Endothelial cell of umbilical vein (primary cell): ENCODE measurements at regions not wholly inside any gene's neighbourhood (a gene's known extent, or its start where the extent isn't known, plus 50 kb on each side); places are given as distances from the start of the nearest gene placed in this dataset.
"Not testable (repeated sequence)": the region's sequence is repeated elsewhere in the genome, so short reads cannot be mapped to it uniquely, and the experiment has no call there.

Experiments
- CTCF ChIP-seq, 2 donors: IDR thresholded peaks; 1 replicate in 1 of 2; 2 replicates in 1 of 2; pipeline ENCODE4 v1.5.1; 2011; ENCODE audit warnings: low read length in 2 of 2, mild to moderate bottlenecking in 2 of 2, moderate library complexity in 2 of 2, control low read depth in 1 of 2, inconsistent platforms in 1 of 2, low read depth in 1 of 2; ENCODE audit not compliant: insufficient read depth in 1 of 2; ENCODE audit errors: extremely low read depth in 1 of 2
- FOS ChIP-seq: IDR thresholded peaks from 2 replicates; pipeline ENCODE4 v1.6.1; 2011; ENCODE audit warnings: mild to moderate bottlenecking, low read length, moderate library complexity, borderline replicate concordance; ENCODE audit not compliant: insufficient read depth
- MYC ChIP-seq: IDR thresholded peaks from one replicate; pipeline ENCODE4 v1.6.1; 2011; ENCODE audit warnings: mild to moderate bottlenecking, low read depth, low read length
- POLR2A ChIP-seq: IDR thresholded peaks from 2 replicates; pipeline ENCODE4 v1.6.1; 2012; ENCODE audit warnings: low read depth, mild to moderate bottlenecking, control low read depth, low read length
- POLR2AphosphoS5 ChIP-seq: IDR thresholded peaks from 2 replicates; pipeline ENCODE4 v1.6.1; 2012; ENCODE audit warnings: low read depth, mild to moderate bottlenecking, control low read depth, low read length, moderate library complexity; ENCODE audit not compliant: insufficient read depth

DNA sequence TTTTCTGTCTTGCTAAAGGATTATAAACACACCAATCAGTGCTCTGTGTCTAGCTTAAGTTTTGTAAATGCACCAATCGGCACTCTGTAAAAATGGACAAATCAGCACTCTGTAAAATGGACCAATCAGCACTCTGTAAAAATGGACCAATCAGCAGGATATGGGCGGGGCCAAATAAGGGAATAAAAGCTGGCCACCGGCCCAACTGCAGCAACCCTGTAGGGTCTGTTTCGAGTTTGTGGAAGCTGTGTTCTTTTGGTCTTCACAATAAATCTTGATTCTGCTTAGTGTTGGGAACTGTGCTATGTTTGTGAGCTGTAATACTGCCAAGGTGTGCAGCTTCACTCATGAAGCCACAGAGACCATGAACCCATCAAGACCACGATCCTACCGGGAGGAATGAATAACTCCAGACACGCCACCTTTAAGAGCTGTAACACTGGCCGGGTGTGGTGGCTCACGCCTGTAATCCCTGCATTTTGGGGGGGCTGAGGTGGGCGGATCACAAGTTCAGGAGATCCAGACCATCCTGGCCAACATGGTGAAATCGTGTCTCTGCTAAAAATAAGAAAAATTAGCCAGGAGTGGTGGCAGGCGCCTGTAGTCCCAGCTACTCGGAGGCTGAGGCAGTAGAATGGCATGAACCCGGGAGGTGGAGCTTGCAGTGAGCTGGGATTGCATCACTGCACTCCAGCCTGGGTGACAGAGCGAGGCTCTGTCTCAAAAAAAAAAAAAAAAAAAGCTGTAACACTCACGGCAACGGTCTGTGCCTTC lies 133.0 kb upstream of the GDF10 start:
- not testable (repeated sequence) for TF ChIP-seq CTCF (IDR thresholded peaks at IDR 0.05; ENCODE audit: extremely low read depth in 1 of 2, insufficient read depth in 1 of 2, low read depth in 1 of 2, low read length in 2 of 2); MYC; POLR2AphosphoS5; POLR2A; FOS
